Nephron progenitor cell (in vitro differentiated cells): ENCODE measurements at regions not wholly inside any gene's neighbourhood (a gene's known extent, or its start where the extent isn't known, plus 50 kb on each side); places are given as distances from the start of the nearest gene placed in this dataset.

ENCODE experiments used
- DNase-seq: peaks from one replicate; pipeline ENCODE4 v3.0.0; 2021
- H3K27ac Mint-ChIP-seq: 2 replicates; pipeline ENCODE4 v1.8.0; 2021; ENCODE audit warnings: mild to moderate bottlenecking, moderate library complexity, mixed read lengths
- H3K27me3 Mint-ChIP-seq: 2 replicates; pipeline ENCODE4 v1.8.0; 2021; ENCODE audit warnings: mild to moderate bottlenecking, low read depth, mixed read lengths; ENCODE audit not compliant: poor library complexity
- H3K36me3 Mint-ChIP-seq: 2 replicates; pipeline ENCODE4 v1.8.0; 2021; ENCODE audit warnings: low read depth, mixed read lengths
- H3K4me1 Mint-ChIP-seq: 2 replicates; pipeline ENCODE4 v1.8.0; 2021; ENCODE audit warnings: mixed read lengths
- H3K4me3 Mint-ChIP-seq: 2 replicates; pipeline ENCODE4 v1.8.0; 2021; ENCODE audit warnings: mild to moderate bottlenecking, moderate library complexity, mixed read lengths
- H3K9me3 Mint-ChIP-seq: 2 replicates; pipeline ENCODE4 v1.8.0; 2021; ENCODE audit warnings: mild to moderate bottlenecking, moderate library complexity, mixed read lengths
- TF ChIP-seq, protein P1 (sequence below): fragments of 200-600 bp; sonication (generic); IDR thresholded peaks from 2 replicates; pipeline ENCODE4 v1.5.0; 2021; ENCODE audit warnings: antibody characterized with exemption

DNA sequence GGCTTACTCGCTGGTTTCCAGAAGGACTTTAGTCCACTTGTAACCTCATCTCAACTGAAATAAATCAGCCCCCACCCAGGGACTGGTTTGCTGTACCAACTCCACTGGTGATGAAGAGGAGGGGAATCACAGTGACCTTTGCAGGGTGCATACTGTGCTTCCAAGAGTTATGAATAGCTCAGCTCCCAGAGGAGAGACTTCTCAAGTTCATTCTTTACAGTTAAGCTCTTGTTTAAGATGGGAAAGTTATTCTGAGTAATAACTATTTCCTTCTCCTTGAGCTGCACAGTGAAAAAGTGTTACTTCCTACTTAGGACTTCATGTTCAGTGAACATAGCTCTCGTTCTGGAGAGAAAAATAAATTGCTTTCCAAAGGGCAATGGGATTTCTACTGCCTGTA is 166.5 kb upstream of the ECI2 start:
- H3K27ac Mint-ChIP-seq: no peak overlapping the region
- H3K27me3 Mint-ChIP-seq: peaks cover 23% of the 10 kb centered on the region
- H3K4me1 Mint-ChIP-seq: no peaks in the 10 kb centered on the region
- no peak for DNase-seq
- peaks cover 34% of the 10 kb centered on the region for H3K9me3 Mint-ChIP-seq
- TF ChIP-seq, protein P1, sequence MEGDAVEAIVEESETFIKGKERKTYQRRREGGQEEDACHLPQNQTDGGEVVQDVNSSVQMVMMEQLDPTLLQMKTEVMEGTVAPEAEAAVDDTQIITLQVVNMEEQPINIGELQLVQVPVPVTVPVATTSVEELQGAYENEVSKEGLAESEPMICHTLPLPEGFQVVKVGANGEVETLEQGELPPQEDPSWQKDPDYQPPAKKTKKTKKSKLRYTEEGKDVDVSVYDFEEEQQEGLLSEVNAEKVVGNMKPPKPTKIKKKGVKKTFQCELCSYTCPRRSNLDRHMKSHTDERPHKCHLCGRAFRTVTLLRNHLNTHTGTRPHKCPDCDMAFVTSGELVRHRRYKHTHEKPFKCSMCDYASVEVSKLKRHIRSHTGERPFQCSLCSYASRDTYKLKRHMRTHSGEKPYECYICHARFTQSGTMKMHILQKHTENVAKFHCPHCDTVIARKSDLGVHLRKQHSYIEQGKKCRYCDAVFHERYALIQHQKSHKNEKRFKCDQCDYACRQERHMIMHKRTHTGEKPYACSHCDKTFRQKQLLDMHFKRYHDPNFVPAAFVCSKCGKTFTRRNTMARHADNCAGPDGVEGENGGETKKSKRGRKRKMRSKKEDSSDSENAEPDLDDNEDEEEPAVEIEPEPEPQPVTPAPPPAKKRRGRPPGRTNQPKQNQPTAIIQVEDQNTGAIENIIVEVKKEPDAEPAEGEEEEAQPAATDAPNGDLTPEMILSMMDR: no peak
- H3K36me3 Mint-ChIP-seq: peaks cover 7% of the 10 kb centered on the region
- H3K4me3 Mint-ChIP-seq: no peak overlapping the region

DNA sequence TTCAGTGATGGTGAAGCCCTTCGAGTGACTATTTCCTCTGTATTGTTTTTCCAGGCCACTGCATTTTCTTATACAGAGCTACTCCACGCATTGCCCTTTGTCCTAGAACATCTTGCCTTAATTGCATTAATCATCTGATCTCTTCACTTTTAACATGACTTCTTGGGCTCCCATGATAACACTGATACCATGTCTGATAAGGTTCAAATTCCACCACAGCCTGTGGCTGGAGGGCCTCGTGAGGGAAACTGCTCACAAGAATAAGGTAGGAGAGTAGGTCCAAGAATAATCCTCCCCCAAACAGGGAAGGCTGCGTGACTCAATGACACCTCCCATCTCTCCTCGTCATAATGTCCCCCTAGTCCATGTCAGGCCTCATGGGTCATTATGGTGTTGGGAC is 165.5 kb upstream of the ECI2 start:
- H3K27ac Mint-ChIP-seq: no peak overlapping the region
- H3K4me1 Mint-ChIP-seq: no peaks in the 10 kb centered on the region
- DNase-seq: no peak
- peaks cover 19% of the 10 kb centered on the region for H3K27me3 Mint-ChIP-seq
- peaks cover 36% of the 10 kb centered on the region for H3K9me3 Mint-ChIP-seq
- peaks cover 7% of the 10 kb centered on the region for H3K36me3 Mint-ChIP-seq
- no peak overlapping the region for H3K4me3 Mint-ChIP-seq
- TF ChIP-seq, protein P1: no peak

DNA sequence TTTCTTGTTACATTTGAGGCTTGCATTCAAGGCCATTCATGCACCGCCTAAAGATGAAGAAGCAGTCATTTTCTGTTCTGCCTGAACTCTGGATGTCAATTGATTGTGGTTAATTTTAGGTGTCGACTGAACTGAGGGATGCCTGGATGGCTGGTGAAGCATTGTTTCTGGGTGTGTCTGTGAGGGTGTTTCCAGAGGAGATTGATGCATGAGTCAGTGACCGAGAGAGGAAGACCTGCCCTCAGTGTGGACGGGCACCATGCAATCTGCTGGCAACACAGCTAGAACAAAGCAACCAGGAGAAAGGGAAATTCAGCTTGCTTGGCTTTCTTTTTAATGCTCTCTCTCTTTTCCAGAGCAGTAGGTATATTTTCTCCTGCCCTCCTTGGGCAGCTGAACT is 164.1 kb upstream of the ECI2 start:
- Mint-ChIP-seq H3K9me3 (peaks cover 36% of the 10 kb centered on the region), H3K27ac (no peak overlapping the region), H3K4me3 (no peak overlapping the region), H3K36me3 (peaks cover 7% of the 10 kb centered on the region), H3K27me3 (peaks cover 9% of the 10 kb centered on the region), H3K4me1 (no peaks in the 10 kb centered on the region)
- TF ChIP-seq, protein P1: no peak
- DNase-seq: no peak

DNA sequence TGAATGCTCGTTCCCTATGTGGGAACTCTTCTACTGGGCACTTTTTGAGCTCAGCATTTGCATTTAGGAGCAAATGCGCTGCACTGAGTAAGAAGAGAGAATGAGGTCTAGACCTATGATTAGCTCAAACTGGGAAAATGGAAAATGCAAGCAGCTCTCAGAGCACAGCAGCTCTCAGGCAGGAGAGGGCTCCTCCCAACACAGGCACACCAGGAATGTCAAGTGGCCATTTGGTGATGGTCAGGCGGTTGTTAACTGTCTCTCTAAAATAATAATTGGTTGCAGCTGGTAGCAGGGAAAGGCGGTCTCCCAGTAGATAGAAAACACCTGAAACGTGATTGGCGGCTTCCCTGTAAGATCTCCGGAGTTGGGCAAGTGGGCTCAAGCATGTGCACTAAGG is 162.0 kb upstream of the ECI2 start:
- H3K36me3 Mint-ChIP-seq: peaks cover 7% of the 10 kb centered on the region
- H3K4me1 Mint-ChIP-seq: no peaks in the 10 kb centered on the region
- no peak overlapping the region for H3K4me3 Mint-ChIP-seq

DNA sequence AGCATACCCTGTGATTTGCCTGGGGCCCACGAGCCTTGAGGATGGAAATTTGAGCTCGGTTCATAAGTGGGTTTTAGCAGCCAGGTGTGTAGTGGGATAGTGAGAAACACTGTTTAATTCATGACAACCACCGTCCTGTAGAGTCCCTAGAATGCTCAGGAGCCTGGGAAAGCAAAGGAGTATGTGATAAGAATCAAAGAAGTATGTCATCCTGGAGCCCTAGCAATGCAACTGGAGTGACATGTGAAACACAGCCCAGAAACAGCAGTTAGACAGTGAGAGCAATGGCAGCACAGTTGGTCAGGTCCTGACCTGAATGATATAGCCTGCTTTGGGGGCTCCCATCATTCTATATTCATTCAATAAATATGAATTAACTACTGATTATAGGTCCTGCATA is 161.2 kb upstream of the ECI2 start:
- H3K27ac Mint-ChIP-seq: no peak overlapping the region
- TF ChIP-seq, protein P1: no peak
- H3K4me1 Mint-ChIP-seq: peaks cover 4% of the 10 kb centered on the region
- peaks cover 36% of the 10 kb centered on the region for H3K9me3 Mint-ChIP-seq
- peaks cover 7% of the 10 kb centered on the region for H3K36me3 Mint-ChIP-seq
- peaks cover 6% of the 10 kb centered on the region for H3K27me3 Mint-ChIP-seq
- no peak overlapping the region for H3K4me3 Mint-ChIP-seq
- no peak for DNase-seq

More for the DNA sequence above, 162.0 kb upstream of the ECI2 start:
- H3K9me3 Mint-ChIP-seq: peaks cover 36% of the 10 kb centered on the region
- TF ChIP-seq, protein P1: no peak
- H3K27me3 Mint-ChIP-seq: peaks cover 6% of the 10 kb centered on the region
- no peak overlapping the region for H3K27ac Mint-ChIP-seq
- no peak for DNase-seq

DNA sequence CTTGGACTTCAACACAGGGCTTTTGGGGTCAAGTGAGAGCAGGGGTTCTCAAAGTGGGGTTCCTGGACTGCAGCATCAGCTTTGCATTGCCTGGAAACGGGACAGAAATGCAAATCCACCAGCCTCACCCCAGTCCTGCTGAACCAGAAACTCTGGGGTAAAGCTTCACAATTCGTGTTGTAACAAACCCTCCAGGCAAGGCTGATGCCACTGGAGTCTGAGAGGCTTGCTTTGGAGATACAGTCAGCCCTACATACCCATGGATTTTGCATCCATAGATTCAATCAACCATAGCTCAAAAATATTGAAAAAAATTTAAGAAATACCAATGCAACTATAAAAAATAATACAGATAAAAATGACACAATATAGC is 160.4 kb upstream of the ECI2 start:
- Mint-ChIP-seq H3K27me3 (peaks cover 6% of the 10 kb centered on the region), H3K4me1 (peaks cover 6% of the 10 kb centered on the region), H3K9me3 (peaks cover 36% of the 10 kb centered on the region), H3K27ac (no peak overlapping the region), H3K36me3 (peaks cover 7% of the 10 kb centered on the region), H3K4me3 (no peak overlapping the region)
- no peak for DNase-seq
- TF ChIP-seq, protein P1: no peak
